ENCODE measurements at regions not wholly inside any gene's neighbourhood (a gene's known extent, or its start where the extent isn't known, plus 50 kb on each side); places are given as distances from the start of the nearest gene placed in this dataset.

- TF ChIP-seq CTCF (IDR thresholded peaks at IDR 0.05) = no peak
- TF ChIP-seq POLR2A (IDR thresholded peaks at IDR 0.05) = no peak
Observed at GRCh38 chr15:36332896-36333295, 246.5 kb upstream of the CDIN1 start.

Measured in adrenal gland (tissue), 5 donors.